DOHH2 (cell line): ENCODE measurements at regions not wholly inside any gene's neighbourhood (a gene's known extent, or its start where the extent isn't known, plus 50 kb on each side); places are given as distances from the start of the nearest gene placed in this dataset.

Experiments used
- CTCF ChIP-seq: fragments of 200-600 bp; sonication (generic); IDR thresholded peaks from one replicate; pipeline ENCODE4 v1.5.1; 2014; ENCODE audit warnings: antibody characterized with exemption, mild to moderate bottlenecking, low read depth, low read length; ENCODE audit not compliant: poor library complexity, severe bottlenecking
- EZH2phosphoT487 ChIP-seq: fragments of 200-600 bp; sonication (generic); IDR thresholded peaks from 2 replicates; pipeline ENCODE4 v1.6.1; 2017; ENCODE audit warnings: borderline replicate concordance, mild to moderate bottlenecking, antibody characterized with exemption, low read length, moderate library complexity, mixed read lengths

- no peak for TF ChIP-seq CTCF
- TF ChIP-seq EZH2phosphoT487 = no peak
Observed at GRCh38 chr11:70931430-70931829, 320.9 kb downstream of the SHANK2 start.
